ENCODE measurements at regions not wholly inside any gene's neighbourhood (a gene's known extent, or its start where the extent isn't known, plus 50 kb on each side); places are given as distances from the start of the nearest gene placed in this dataset.

DNA sequence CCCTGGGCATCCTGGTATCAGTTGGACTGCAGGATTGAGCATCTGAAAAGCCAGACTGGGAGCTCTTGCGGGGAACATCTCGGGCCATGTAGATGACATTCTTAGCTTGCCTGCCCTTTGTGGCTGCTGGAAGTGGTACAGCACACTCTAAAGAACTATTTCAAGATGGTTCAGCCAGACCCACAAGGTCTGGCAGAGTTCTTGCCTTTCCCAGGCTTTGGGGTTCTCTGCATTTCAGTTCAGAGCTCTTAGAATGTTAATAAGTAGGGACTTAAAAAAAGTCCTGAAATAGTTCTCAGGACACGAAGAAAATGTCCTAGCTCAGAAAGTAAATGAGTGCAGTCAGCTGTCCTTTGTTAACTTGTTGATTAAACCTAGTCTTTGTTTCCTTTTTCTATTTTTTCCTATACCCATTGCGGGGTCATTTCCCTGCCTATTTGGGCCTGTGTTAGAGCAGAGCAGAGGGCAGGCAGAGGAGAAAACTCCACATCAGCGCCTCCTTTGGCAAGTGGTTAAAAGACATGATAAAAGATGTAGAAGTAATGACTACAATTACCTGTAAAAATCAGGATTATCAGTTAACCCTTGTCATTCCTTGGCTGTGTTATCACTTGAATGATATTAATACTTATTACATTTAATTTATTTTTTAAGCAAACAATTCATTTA is 291.5 kb downstream of the ZSWIM6 start:
- Histone ChIP-seq H3K36me3 (no peaks in the 10 kb centered on the region), H3K4me1 (peaks cover 0 to 36% of the 10 kb centered on the region in 2 donors), H3K9me3 (no peaks in the 10 kb centered on the region), H3K27ac (no peak overlapping the region), H3K27me3 (no peaks in the 10 kb centered on the region), H3K4me3 (no peak overlapping the region)
- DNase-seq (ENCODE audit: low spot score) = no peak
- peak in 1 of 2 donors; percentile 22 for TF ChIP-seq CTCF (IDR thresholded peaks at IDR 0.05)

DNA sequence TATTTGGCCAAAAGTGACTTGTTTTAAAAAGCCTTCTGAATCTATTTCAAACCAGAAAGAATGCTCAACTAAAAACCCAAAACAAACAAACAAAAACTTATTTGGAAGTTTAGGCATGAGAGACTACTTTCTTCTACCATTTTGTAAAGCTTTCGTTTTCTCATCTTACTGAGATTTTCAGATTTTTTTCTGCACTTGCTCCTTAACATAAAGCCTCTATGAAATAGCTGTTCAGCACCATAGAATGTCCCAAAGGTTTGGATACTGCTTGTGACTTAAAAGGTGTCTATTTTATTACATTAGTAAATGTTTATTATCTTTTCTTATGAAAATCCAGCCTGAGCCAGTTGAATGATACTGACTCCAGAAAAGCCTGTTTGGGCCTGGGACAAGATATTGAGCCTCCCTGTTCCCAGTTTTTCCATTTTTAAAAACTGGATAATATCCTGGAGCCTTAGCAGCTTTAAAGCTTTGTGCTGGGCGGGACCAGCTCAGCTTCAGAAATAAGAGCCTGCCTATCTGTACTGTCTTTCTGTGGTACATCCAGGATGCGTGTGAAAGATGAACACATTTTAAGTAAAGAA is 292.6 kb downstream of the ZSWIM6 start:
- Histone ChIP-seq H3K4me1 (peaks cover 0 to 34% of the 10 kb centered on the region in 2 donors), H3K9me3 (no peaks in the 10 kb centered on the region), H3K4me3 (no peak overlapping the region), H3K36me3 (no peaks in the 10 kb centered on the region), H3K27ac (peak overlapping the region; percentile 90 to 92), H3K27me3 (no peaks in the 10 kb centered on the region)
- no peak for TF ChIP-seq CTCF (IDR thresholded peaks at IDR 0.05)
- no peak for DNase-seq (ENCODE audit: low spot score)

GRCh38 chr5:61625137-61625561 is 293.1 kb downstream of the ZSWIM6 start:
- Histone ChIP-seq H3K4me3 (peak overlapping the region; percentile 52 to 70), H3K27ac (peak overlapping the region; percentile 90 to 92), H3K4me1 (peaks cover 0 to 29% of the 10 kb centered on the region in 2 donors), H3K27me3 (no peaks in the 10 kb centered on the region), H3K36me3 (no peaks in the 10 kb centered on the region), H3K9me3 (no peaks in the 10 kb centered on the region)
- TF ChIP-seq CTCF (IDR thresholded peaks at IDR 0.05) = no peak
- DNase-seq (ENCODE audit: low spot score) = no peak

DNA sequence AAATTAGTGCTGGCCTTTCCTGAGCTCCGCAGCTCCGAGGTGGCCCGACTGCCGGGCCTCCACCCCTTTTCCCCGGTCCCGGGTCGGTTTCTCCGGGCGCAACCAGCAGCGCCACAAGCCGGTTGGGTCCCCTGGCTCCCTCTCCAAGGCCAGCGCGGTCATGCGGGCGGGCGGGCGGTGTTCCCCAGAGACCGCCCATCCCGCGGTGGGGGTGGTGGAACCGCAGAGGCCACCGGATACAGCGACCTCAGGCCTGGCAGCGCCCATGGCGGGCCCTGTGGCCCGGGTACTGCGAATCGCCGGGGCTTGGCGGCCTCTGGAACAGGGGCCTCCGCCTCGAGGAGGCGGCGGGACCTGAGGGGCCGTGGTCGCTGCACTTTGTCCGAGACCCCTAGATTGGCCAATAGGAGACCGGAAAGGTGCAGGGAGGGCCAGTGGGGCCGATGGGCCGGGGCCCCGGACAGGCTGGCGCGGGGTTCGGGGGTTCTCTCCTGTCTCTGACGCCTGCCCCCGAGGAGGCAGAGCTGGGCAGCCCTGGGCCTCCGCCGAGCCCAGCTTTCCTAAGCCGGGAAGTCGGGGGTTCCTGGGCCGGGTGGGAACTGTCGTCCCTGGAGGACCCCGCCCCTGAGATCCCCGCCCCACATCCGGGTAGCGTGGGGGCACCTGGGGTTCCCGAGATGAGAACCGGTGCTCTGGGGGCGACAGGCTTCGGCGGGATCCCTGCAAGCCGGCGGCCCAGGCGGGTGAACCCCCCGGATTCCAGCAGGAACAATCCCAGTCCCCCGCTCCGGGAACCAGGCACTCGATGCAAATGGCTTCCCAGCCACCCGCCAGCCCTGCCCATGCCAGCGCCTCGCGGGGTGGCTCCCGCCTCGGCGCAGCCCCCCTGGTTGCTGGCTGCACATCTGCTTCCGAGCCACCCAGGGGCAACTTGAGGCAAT is 293.9 kb downstream of the ZSWIM6 start:
- Histone ChIP-seq H3K4me3 (peak overlapping the region; percentile 52 to 70), H3K9me3 (no peaks in the 10 kb centered on the region), H3K27ac (peak overlapping the region; percentile 90 to 92), H3K27me3 (no peaks in the 10 kb centered on the region), H3K36me3 (no peaks in the 10 kb centered on the region), H3K4me1 (peaks cover 0 to 23% of the 10 kb centered on the region in 2 donors)
- peak; percentile 74 for DNase-seq (ENCODE audit: low spot score)
- TF ChIP-seq CTCF (IDR thresholded peaks at IDR 0.05) = peak in 1 of 2 donors; percentile 16

DNA sequence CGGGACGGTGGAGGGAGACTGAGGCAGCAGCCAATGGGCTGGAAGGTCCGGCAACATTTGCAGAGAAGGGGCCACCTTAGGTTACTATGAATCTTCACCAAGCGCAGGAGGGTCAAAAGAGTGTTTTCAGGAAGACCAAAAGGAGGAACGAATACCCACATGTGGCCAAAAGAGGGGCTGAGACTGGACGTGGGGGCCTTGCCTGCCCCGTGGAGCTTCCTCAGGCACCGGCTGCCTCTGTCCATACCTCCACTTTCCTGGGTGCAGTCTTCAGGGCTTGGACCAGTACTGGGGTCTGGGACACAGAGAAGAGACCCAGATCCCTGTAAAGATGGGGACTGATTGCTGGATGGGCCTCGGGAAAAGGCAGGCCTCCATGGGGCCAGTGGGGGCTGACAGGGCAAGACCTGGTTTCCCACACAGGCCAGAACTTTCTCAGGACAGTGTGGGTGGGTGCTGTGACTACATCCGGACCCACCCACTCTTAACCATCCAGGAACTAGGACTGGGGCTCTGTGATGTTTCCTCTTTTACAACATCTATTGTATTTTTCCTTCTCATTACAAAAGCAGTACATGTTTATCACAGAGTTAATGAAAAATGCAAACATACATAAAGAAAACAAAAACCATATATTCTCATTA is 294.7 kb downstream of the ZSWIM6 start:
- Histone ChIP-seq H3K27ac (peak overlapping the region; percentile 90 to 92), H3K36me3 (no peaks in the 10 kb centered on the region), H3K4me3 (peak overlapping the region; percentile 52 to 70), H3K4me1 (peaks cover 0 to 31% of the 10 kb centered on the region in 2 donors), H3K9me3 (no peaks in the 10 kb centered on the region), H3K27me3 (no peaks in the 10 kb centered on the region)
- no peak for DNase-seq (ENCODE audit: low spot score)
- TF ChIP-seq CTCF (IDR thresholded peaks at IDR 0.05) = no peak
